ENCODE measurements at regions not wholly inside any gene's neighbourhood (a gene's known extent, or its start where the extent isn't known, plus 50 kb on each side); places are given as distances from the start of the nearest gene placed in this dataset.

DNA sequence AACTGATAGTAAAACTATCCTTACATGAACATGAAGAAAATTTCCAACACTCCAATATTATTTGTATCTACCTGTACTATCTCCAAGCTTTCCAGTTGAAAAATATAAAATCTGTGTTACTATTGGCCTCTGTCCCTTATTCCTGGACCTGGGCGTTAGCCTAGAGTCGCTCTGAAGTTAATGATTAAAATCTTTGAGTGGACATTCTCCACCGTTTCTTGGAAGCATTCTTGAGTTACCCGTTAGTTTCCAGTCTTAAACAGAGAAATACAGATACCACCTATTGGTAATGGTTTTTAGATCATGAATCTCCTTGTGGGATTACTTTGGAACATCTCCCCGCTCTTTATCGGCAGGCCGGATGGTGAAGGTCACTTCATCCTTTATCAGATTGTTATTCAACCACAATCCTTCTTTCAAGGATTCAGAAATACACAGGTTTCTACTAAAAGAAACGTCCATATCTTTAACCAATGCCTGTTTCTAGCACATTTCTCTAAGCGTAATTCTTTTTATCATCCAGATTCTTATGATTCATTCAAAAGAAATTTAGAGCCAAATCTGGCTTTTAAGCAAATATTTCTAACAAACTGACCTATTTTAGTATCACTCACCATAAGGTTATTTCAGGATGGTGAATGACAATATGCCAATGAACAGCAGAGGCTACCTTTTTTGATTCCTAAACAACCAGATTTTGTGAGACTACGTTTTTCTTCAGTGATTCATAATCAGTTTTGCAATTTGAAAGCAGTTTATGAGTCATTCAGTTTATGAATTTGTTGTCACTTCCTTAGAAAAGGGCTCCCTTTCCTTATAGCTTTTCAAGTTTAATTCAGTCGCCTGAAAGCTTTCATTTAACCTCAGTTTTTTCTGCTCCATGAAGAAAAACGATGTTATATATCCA lies 70.2 kb upstream of the ERRFI1 start:
- 15 to 28% (median 20%) methylated on average over 12 of the region's 12 CpGs for WGBS, 3 donors
- DNase-seq: no peak
- intact Hi-C loops (cut with DNase I): no loop called here
- H3K27me3 ChIP-seq: no peaks in the 10 kb centered on the region
- H3K9me3 ChIP-seq: no peaks in the 10 kb centered on the region
- H3K4me1 ChIP-seq (ENCODE audit: insufficient read depth): peaks cover 6% of the 10 kb centered on the region
- no peak overlapping the region for H3K4me3 ChIP-seq
- TF ChIP-seq POLR2A (IDR thresholded peaks at IDR 0.05) (no peak), EP300 (IDR thresholded peaks at IDR 0.05) (no peak)
- TF ChIP-seq, protein P1, sequence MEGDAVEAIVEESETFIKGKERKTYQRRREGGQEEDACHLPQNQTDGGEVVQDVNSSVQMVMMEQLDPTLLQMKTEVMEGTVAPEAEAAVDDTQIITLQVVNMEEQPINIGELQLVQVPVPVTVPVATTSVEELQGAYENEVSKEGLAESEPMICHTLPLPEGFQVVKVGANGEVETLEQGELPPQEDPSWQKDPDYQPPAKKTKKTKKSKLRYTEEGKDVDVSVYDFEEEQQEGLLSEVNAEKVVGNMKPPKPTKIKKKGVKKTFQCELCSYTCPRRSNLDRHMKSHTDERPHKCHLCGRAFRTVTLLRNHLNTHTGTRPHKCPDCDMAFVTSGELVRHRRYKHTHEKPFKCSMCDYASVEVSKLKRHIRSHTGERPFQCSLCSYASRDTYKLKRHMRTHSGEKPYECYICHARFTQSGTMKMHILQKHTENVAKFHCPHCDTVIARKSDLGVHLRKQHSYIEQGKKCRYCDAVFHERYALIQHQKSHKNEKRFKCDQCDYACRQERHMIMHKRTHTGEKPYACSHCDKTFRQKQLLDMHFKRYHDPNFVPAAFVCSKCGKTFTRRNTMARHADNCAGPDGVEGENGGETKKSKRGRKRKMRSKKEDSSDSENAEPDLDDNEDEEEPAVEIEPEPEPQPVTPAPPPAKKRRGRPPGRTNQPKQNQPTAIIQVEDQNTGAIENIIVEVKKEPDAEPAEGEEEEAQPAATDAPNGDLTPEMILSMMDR (IDR thresholded peaks at IDR 0.05): no peak
- peak overlapping the region in 1 of 2 donors; percentile 5 for H3K27ac ChIP-seq
- H3K36me3 ChIP-seq: no peaks in the 10 kb centered on the region

DNA sequence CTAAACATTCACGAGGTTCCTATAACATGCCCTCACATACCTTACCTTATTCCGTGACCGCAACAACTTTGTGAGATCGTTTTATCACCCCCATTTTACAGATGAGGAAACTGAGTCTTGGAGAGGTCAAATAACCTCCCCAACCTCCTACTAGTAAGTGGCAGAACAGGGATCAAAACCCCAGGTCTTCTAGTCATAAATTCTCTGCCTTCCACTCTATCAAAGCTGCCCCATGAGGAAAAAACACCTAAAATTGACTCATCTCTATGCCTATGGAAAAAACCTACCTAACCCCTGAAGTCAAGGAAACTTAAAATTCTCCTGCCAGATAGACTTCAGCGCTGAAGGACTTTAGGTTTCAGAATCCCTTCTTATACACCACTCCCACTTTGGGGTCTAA lies 69.5 kb upstream of the ERRFI1 start:
- intact Hi-C loops (cut with DNase I): no loop called here
- peak overlapping the region in 1 of 2 donors; percentile 5 for H3K27ac ChIP-seq
- WGBS, 3 donors: 96 to 97% (median 96%) methylated on average over 5 of the region's 5 CpGs
- H3K4me1 ChIP-seq (ENCODE audit: insufficient read depth): peaks cover 6% of the 10 kb centered on the region
- no peak for DNase-seq
- H3K27me3 ChIP-seq: no peaks in the 10 kb centered on the region
- H3K9me3 ChIP-seq: no peaks in the 10 kb centered on the region
- TF ChIP-seq, protein P1 (IDR thresholded peaks at IDR 0.05): no peak
- TF ChIP-seq POLR2A (IDR thresholded peaks at IDR 0.05): no peak
- no peak for TF ChIP-seq EP300 (IDR thresholded peaks at IDR 0.05)
- H3K4me3 ChIP-seq: no peak overlapping the region
- H3K36me3 ChIP-seq: no peaks in the 10 kb centered on the region

DNA sequence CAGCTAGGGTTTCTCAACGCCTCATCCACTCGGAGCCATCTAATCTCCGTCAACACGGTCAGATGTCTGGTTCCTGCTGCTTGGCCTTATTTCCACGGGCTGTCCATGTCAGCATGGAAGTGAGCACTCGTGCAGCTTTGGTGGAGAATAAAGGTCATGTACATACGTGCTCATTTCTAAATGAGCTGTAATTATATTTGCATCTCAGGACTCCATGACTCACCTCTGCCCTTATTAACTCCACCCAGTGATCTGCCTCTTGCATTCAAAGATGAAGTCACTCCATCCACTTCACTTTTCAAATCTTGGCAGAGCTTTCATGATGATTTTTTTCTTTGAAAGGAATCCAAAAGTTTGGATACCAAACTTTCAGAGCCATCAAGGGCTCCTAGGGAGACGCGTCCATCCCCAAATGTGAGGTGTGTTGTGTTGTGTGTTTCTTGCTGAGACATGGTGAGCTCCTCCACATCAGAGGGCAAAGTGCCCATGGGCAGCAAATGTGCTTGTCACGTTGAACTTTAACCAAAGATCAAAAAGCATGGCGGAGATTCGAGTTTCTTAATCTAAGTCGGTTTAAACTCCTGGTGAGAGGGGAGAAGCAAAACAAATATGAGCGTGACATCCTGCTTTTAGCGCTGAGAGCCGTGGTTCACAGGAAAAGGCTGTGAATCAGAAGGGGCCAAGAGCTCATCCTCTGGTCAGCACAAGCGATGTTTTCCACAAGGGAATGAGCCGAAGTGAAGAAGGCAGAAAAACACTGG lies 68.6 kb upstream of the ERRFI1 start:
- no peaks in the 10 kb centered on the region for H3K36me3 ChIP-seq
- H3K4me3 ChIP-seq: no peak overlapping the region
- no peak overlapping the region for H3K27ac ChIP-seq
- H3K27me3 ChIP-seq: no peaks in the 10 kb centered on the region
- WGBS, 3 donors: 82 to 84% (median 84%) methylated on average over 18 of the region's 18 CpGs
- DNase-seq: no peak
- H3K4me1 ChIP-seq (ENCODE audit: insufficient read depth): peaks cover 6% of the 10 kb centered on the region
- no peaks in the 10 kb centered on the region for H3K9me3 ChIP-seq
- no peak for TF ChIP-seq POLR2A (IDR thresholded peaks at IDR 0.05)
- intact Hi-C loops (cut with DNase I): no loop called here

DNA sequence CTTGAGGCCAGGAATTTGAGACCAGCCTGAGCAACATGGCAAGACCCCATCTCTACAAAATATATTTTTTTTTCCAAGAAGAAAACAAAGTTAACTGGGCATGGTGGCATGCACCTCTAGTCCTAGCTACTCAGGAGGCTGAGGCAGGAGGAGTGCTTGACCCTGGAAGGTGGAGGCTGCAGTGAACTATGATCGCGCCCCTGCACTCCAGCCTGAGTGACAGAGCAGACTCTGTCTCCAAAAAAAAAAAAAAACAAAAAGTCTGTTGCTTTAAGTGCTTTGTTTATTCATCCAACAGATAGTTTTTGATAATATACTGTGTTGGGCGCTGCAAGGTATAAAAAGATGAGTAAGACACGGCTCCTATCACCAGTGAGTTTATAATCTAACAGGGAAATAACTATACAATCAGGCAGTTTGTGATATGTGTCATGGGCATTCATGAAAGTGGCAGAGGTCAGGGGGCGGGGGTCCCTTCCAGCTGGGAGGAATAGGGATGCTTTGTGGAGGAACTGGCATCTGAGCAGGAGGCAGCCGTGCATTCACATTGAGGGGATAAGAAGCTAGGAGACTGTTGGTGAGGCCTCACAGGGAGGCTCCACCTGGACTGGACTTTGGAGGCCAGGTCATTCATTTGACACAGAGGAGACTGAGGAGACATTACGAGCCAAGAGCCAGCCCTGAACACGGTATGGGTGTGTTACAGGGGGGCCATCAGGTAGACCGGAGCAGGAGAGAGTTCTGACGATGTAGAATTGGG lies 67.3 kb upstream of the ERRFI1 start:
- no peak for TF ChIP-seq POLR2A (IDR thresholded peaks at IDR 0.05)
- TF ChIP-seq, protein P1 (IDR thresholded peaks at IDR 0.05): no peak
- Histone ChIP-seq H3K4me1 (ENCODE audit: insufficient read depth) (peaks cover 6% of the 10 kb centered on the region), H3K27ac (no peak overlapping the region), H3K4me3 (no peak overlapping the region), H3K27me3 (no peaks in the 10 kb centered on the region), H3K9me3 (no peaks in the 10 kb centered on the region), H3K36me3 (no peaks in the 10 kb centered on the region)
- intact Hi-C loops (cut with DNase I): no loop called here
- no peak for DNase-seq
- WGBS, 3 donors: 92 to 93% (median 92%) methylated on average over 10 of the region's 10 CpGs

Data from ovary (tissue), 7 donors.